Testis (tissue), 2 donors: ENCODE measurements at regions not wholly inside any gene's neighbourhood (a gene's known extent, or its start where the extent isn't known, plus 50 kb on each side); places are given as distances from the start of the nearest gene placed in this dataset.

Experiments used
- CTCF ChIP-seq, 3 experiments: fragments of 450-650 bp in 2 of 3; fragments of 200-600 bp in 1 of 3; sonication (generic) in 1 of 3; IDR thresholded peaks; one replicate each; pipeline ENCODE4 v1.5.1; 2016 to 2019; ENCODE audit warnings: antibody characterized with exemption in 3 of 3, mild to moderate bottlenecking in 2 of 3, moderate library complexity in 1 of 3
- POLR2A ChIP-seq: fragments of 450-650 bp; IDR thresholded peaks from one replicate; pipeline ENCODE4 v1.6.1; 2017; ENCODE audit warnings: antibody characterized with exemption, mild to moderate bottlenecking, moderate library complexity

DNA sequence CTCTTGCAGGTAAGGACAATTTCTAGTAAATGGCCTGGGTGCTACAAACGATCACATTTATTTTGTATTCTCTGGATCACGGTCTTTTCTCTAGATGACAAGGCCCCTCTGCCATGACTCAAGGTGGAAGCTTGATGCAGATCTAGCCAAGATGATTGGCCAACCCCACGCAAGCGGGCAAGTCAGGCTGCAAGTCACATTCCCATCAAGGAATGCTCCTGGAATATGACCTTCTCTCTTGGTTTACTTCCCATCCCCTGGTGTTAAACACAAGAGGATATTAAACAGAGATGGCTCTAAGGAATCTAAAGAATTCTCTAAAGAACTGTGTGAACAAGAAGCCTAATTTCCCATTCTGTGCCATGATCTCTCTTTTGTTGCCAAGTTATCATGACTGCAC lies 97.3 kb upstream of the SERPINE2 start:
- TF ChIP-seq CTCF (IDR thresholded peaks at IDR 0.05) (no peak), POLR2A (no peak)
